Liver (tissue), 8 donors: ENCODE measurements at regions not wholly inside any gene's neighbourhood (a gene's known extent, or its start where the extent isn't known, plus 50 kb on each side); places are given as distances from the start of the nearest gene placed in this dataset.

ENCODE experiments used
- DNase-seq: peaks from one replicate; pipeline ENCODE4 v3.0.0-alpha.2; 2017; ENCODE audit warnings: low spot score
- H3K27ac ChIP-seq, 2 donors: one replicate each; pipeline ENCODE4 v1.7.0; 2013; ENCODE audit warnings: inconsistent platforms in 2 of 2, low read length in 2 of 2, control low read depth in 1 of 2, low read depth in 1 of 2, mild to moderate bottlenecking in 1 of 2
- H3K27me3 ChIP-seq, 4 donors: one replicate each; pipeline versions ENCODE4 v1.6.1 to v1.7.0; 2013; ENCODE audit warnings: low read length in 3 of 4, inconsistent platforms in 1 of 4, mild to moderate bottlenecking in 1 of 4, moderate library complexity in 1 of 4; ENCODE audit not compliant: control insufficient read depth in 4 of 4, insufficient read depth in 4 of 4
- H3K36me3 ChIP-seq, 4 donors: one replicate each; pipeline versions ENCODE4 v1.6.1 to v1.7.0; 2013; ENCODE audit warnings: low read length in 3 of 4, mild to moderate bottlenecking in 3 of 4, low read depth in 1 of 4, moderate library complexity in 1 of 4; ENCODE audit not compliant: control insufficient read depth in 4 of 4, insufficient read depth in 3 of 4
- H3K4me1 ChIP-seq, 4 donors: one replicate each; pipeline versions ENCODE4 v1.6.1 to v1.7.0; 2013; ENCODE audit warnings: low read length in 3 of 4, mild to moderate bottlenecking in 3 of 4, moderate library complexity in 1 of 4; ENCODE audit not compliant: control insufficient read depth in 4 of 4, insufficient read depth in 4 of 4
- H3K4me3 ChIP-seq, 3 donors: one replicate each; pipeline versions ENCODE4 v1.6.1 to v1.7.0; 2013; ENCODE audit warnings: low read length in 3 of 3, control low read depth in 1 of 3, low read depth in 1 of 3, mild to moderate bottlenecking in 1 of 3
- H3K9ac ChIP-seq, 2 donors: one replicate each; pipeline ENCODE4 v1.7.0; 2013; ENCODE audit warnings: low read length in 2 of 2, mild to moderate bottlenecking in 2 of 2, moderate library complexity in 2 of 2, control low read depth in 1 of 2, low read depth in 1 of 2
- H3K9me3 ChIP-seq, 4 donors: one replicate each; pipeline versions ENCODE4 v1.6.1 to v1.7.0; 2013; ENCODE audit warnings: low read length in 3 of 4; ENCODE audit not compliant: control insufficient read depth in 4 of 4
- EGR1 ChIP-seq, 2 donors: IDR thresholded peaks; 2 replicates each; pipeline ENCODE4 v1.6.1; 2016 to 2018; ENCODE audit warnings: antibody characterized with exemption in 2 of 2, low read depth in 2 of 2
- FOXA1 ChIP-seq: IDR thresholded peaks from 2 replicates; pipeline ENCODE4 v1.6.1; 2016; ENCODE audit warnings: antibody characterized with exemption
- FOXA2 ChIP-seq: IDR thresholded peaks from 2 replicates; pipeline ENCODE4 v1.6.1; 2016; ENCODE audit warnings: antibody characterized with exemption
- GABPA ChIP-seq, 2 donors: IDR thresholded peaks in 1 of 2; conservative IDR thresholded peaks in 1 of 2; 2 replicates each; pipeline ENCODE4 v1.6.1; 2016; ENCODE audit warnings: antibody characterized with exemption in 2 of 2, mild to moderate bottlenecking in 1 of 2, moderate library complexity in 1 of 2
- HNF4A ChIP-seq, 2 donors: conservative IDR thresholded peaks; 2 replicates each; pipeline ENCODE4 v1.6.1; 2016; ENCODE audit warnings: antibody characterized with exemption in 2 of 2, mild to moderate bottlenecking in 2 of 2
- HNF4G ChIP-seq: IDR thresholded peaks from 2 replicates; pipeline ENCODE4 v1.6.1; 2016; ENCODE audit warnings: antibody characterized with exemption
- JUND ChIP-seq, 2 donors: IDR thresholded peaks; 2 replicates each; pipeline ENCODE4 v1.6.1; 2016; ENCODE audit warnings: antibody characterized with exemption in 2 of 2
- NR2F2 ChIP-seq: IDR thresholded peaks from 2 replicates; pipeline ENCODE4 v1.6.1; 2016; ENCODE audit warnings: antibody characterized with exemption
- RAD21 ChIP-seq, 2 donors: IDR thresholded peaks; 2 replicates each; pipeline ENCODE4 v1.6.1; 2016; ENCODE audit warnings: antibody characterized with exemption in 2 of 2, mild to moderate bottlenecking in 2 of 2
- RXRA ChIP-seq, 2 donors: IDR thresholded peaks; 2 replicates each; pipeline ENCODE4 v1.6.1; 2017 to 2018; ENCODE audit warnings: antibody characterized with exemption in 2 of 2, mild to moderate bottlenecking in 1 of 2
- SP1 ChIP-seq: IDR thresholded peaks from 2 replicates; pipeline ENCODE4 v1.6.1; 2018; ENCODE audit warnings: antibody characterized with exemption, mild to moderate bottlenecking
- TAF1 ChIP-seq: conservative IDR thresholded peaks from 2 replicates; pipeline ENCODE4 v1.6.1; 2016; ENCODE audit warnings: antibody characterized with exemption, mild to moderate bottlenecking
- YY1 ChIP-seq: IDR thresholded peaks from 2 replicates; pipeline ENCODE4 v1.6.1; 2016; ENCODE audit warnings: antibody characterized with exemption, mild to moderate bottlenecking
- WGBS: extraction: QIAGEN DNeasy Blood & Tissue Kit; methylation state at CpG from one replicate; pipeline ENCODE4 v1.1.7; 2013; 5-methylcytosine and 5-hydroxymethylcytosine counted together
- TF ChIP-seq, protein P1 (sequence below): IDR thresholded peaks from 2 replicates; pipeline ENCODE4 v1.6.1; 2016; ENCODE audit warnings: antibody characterized with exemption
- TF ChIP-seq, protein P2 (sequence below): fragments of 150-350 bp; IDR thresholded peaks from 2 replicates; pipeline ENCODE4 v1.5.1; 2017; ENCODE audit warnings: improper control_type of control experiment, low read depth, low read length; ENCODE audit not compliant: missing input control
- TF ChIP-seq, protein P3 (sequence below): IDR thresholded peaks from 2 replicates; pipeline ENCODE4 v1.6.1; 2016; ENCODE audit warnings: antibody characterized with exemption
- TF ChIP-seq, protein P4 (sequence below): IDR thresholded peaks from 2 replicates; pipeline ENCODE4 v1.6.1; 2016; ENCODE audit warnings: antibody characterized with exemption, mild to moderate bottlenecking
- TF ChIP-seq, protein P5 (sequence below): IDR thresholded peaks from 2 replicates; pipeline ENCODE4 v1.6.1; 2016; ENCODE audit warnings: antibody characterized with exemption
- donor health status: healthy.
- donor health status: healthy.
- donor health status: healthy.
- donor health status: healthy.
- donor health status: healthy.

- no peak for TF ChIP-seq HNF4G
- TF ChIP-seq, protein P1, sequence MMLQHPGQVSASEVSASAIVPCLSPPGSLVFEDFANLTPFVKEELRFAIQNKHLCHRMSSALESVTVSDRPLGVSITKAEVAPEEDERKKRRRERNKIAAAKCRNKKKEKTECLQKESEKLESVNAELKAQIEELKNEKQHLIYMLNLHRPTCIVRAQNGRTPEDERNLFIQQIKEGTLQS = no peak
- TF ChIP-seq, protein P2, sequence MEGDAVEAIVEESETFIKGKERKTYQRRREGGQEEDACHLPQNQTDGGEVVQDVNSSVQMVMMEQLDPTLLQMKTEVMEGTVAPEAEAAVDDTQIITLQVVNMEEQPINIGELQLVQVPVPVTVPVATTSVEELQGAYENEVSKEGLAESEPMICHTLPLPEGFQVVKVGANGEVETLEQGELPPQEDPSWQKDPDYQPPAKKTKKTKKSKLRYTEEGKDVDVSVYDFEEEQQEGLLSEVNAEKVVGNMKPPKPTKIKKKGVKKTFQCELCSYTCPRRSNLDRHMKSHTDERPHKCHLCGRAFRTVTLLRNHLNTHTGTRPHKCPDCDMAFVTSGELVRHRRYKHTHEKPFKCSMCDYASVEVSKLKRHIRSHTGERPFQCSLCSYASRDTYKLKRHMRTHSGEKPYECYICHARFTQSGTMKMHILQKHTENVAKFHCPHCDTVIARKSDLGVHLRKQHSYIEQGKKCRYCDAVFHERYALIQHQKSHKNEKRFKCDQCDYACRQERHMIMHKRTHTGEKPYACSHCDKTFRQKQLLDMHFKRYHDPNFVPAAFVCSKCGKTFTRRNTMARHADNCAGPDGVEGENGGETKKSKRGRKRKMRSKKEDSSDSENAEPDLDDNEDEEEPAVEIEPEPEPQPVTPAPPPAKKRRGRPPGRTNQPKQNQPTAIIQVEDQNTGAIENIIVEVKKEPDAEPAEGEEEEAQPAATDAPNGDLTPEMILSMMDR = no peak
These were observed 632.1 kb upstream of the GALNTL6 start (continued) for GRCh38 chr4:171181090-171181489.

GRCh38 chr4:171170671-171171070, 642.5 kb upstream of the GALNTL6 start:
- no peak for DNase-seq
- TF ChIP-seq HNF4A (conservative IDR thresholded peaks at IDR 0.05) (no peak), SP1 (no peak), RXRA (IDR thresholded peaks at IDR 0.05) (no peak)
- TF ChIP-seq, protein P3, sequence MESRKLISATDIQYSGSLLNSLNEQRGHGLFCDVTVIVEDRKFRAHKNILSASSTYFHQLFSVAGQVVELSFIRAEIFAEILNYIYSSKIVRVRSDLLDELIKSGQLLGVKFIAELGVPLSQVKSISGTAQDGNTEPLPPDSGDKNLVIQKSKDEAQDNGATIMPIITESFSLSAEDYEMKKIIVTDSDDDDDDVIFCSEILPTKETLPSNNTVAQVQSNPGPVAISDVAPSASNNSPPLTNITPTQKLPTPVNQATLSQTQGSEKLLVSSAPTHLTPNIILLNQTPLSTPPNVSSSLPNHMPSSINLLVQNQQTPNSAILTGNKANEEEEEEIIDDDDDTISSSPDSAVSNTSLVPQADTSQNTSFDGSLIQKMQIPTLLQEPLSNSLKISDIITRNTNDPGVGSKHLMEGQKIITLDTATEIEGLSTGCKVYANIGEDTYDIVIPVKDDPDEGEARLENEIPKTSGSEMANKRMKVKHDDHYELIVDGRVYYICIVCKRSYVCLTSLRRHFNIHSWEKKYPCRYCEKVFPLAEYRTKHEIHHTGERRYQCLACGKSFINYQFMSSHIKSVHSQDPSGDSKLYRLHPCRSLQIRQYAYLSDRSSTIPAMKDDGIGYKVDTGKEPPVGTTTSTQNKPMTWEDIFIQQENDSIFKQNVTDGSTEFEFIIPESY = no peak
- no peak overlapping the region for H3K27ac ChIP-seq
- no peaks in the 10 kb centered on the region for H3K27me3 ChIP-seq
- peaks cover 0 to 11% (median 4%) of the 10 kb centered on the region in 4 donors for H3K9me3 ChIP-seq
- no peak overlapping the region for H3K9ac ChIP-seq
- H3K4me1 ChIP-seq = no peaks in the 10 kb centered on the region
- no peak overlapping the region for H3K4me3 ChIP-seq
- H3K36me3 ChIP-seq = no peaks in the 10 kb centered on the region

DNA sequence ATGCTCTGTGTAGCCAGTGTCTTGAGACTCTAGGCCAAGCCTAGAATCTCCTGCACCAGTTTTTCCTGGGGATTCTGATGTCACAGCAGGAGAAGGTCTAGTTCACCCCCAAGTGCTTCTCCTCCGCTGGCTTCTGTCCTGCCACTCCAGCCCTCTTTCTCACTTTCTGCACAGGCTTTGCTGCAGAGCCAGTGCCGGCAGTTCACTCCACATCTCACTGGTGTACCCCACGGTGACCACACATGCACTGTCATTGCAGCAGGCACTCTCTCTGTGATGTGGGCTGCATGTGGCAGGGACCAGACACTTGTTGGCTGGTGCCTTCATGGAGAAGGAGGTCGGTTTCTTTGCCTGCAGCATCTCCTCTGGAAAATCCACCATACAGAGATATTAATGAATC, 643.8 kb upstream of the GALNTL6 start:
- Histone ChIP-seq H3K9me3 (peaks cover 0 to 11% (median 6%) of the 10 kb centered on the region in 4 donors), H3K27me3 (no peaks in the 10 kb centered on the region), H3K9ac (no peak overlapping the region), H3K4me1 (no peaks in the 10 kb centered on the region), H3K4me3 (no peak overlapping the region), H3K27ac (no peak overlapping the region), H3K36me3 (no peaks in the 10 kb centered on the region)
- TF ChIP-seq, protein P1 = no peak
- no peak for TF ChIP-seq YY1
- TF ChIP-seq RXRA (IDR thresholded peaks at IDR 0.05) = no peak
- no peak for TF ChIP-seq TAF1
- TF ChIP-seq, protein P3 = no peak
- TF ChIP-seq, protein P4, sequence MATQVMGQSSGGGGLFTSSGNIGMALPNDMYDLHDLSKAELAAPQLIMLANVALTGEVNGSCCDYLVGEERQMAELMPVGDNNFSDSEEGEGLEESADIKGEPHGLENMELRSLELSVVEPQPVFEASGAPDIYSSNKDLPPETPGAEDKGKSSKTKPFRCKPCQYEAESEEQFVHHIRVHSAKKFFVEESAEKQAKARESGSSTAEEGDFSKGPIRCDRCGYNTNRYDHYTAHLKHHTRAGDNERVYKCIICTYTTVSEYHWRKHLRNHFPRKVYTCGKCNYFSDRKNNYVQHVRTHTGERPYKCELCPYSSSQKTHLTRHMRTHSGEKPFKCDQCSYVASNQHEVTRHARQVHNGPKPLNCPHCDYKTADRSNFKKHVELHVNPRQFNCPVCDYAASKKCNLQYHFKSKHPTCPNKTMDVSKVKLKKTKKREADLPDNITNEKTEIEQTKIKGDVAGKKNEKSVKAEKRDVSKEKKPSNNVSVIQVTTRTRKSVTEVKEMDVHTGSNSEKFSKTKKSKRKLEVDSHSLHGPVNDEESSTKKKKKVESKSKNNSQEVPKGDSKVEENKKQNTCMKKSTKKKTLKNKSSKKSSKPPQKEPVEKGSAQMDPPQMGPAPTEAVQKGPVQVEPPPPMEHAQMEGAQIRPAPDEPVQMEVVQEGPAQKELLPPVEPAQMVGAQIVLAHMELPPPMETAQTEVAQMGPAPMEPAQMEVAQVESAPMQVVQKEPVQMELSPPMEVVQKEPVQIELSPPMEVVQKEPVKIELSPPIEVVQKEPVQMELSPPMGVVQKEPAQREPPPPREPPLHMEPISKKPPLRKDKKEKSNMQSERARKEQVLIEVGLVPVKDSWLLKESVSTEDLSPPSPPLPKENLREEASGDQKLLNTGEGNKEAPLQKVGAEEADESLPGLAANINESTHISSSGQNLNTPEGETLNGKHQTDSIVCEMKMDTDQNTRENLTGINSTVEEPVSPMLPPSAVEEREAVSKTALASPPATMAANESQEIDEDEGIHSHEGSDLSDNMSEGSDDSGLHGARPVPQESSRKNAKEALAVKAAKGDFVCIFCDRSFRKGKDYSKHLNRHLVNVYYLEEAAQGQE = no peak
- TF ChIP-seq GABPA (IDR thresholded peaks at IDR 0.05 in 1 of 2, conservative IDR thresholded peaks at IDR 0.05 in 1 of 2) = no peak
- no peak for TF ChIP-seq FOXA2
- TF ChIP-seq, protein P5, sequence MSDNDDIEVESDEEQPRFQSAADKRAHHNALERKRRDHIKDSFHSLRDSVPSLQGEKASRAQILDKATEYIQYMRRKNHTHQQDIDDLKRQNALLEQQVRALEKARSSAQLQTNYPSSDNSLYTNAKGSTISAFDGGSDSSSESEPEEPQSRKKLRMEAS = no peak
- no peak for TF ChIP-seq JUND (IDR thresholded peaks at IDR 0.05)
- TF ChIP-seq, protein P2 = no peak
- TF ChIP-seq EGR1 (IDR thresholded peaks at IDR 0.05; ENCODE audit: low read depth in 2 of 2) = no peak
- no peak for TF ChIP-seq NR2F2
- TF ChIP-seq HNF4G = no peak
- no peak for TF ChIP-seq FOXA1
- no peak for TF ChIP-seq RAD21 (IDR thresholded peaks at IDR 0.05)
- no peak for TF ChIP-seq HNF4A (conservative IDR thresholded peaks at IDR 0.05)
- no peak for TF ChIP-seq SP1
- no peak for DNase-seq
- WGBS = 65% methylated on average over 4 of the region's 4 CpGs
